OCI-LY1 (cell line): ENCODE measurements at regions not wholly inside any gene's neighbourhood (a gene's known extent, or its start where the extent isn't known, plus 50 kb on each side); places are given as distances from the start of the nearest gene placed in this dataset.

Experiments used
- CTCF ChIP-seq: fragments of 200-600 bp; sonication (generic), shearing (Covaris generic); IDR thresholded peaks from 2 replicates; pipeline ENCODE4 v1.5.1; 2017; ENCODE audit warnings: mild to moderate bottlenecking, antibody characterized with exemption, low read length, moderate library complexity, mixed read lengths
- EZH2 ChIP-seq: fragments of 200-600 bp; sonication (generic), shearing (Covaris generic); IDR thresholded peaks from 2 replicates; pipeline ENCODE4 v1.8.0; 2017; ENCODE audit warnings: borderline replicate concordance, mixed run types, mild to moderate bottlenecking, antibody characterized with exemption, low read length, moderate library complexity, mixed read lengths

- TF ChIP-seq CTCF, result no peak
- no peak for TF ChIP-seq EZH2
Observed at GRCh38 chr4:60500810-60501209, 699.3 kb upstream of the ADGRL3 start.
